ENCODE measurements at regions not wholly inside any gene's neighbourhood (a gene's known extent, or its start where the extent isn't known, plus 50 kb on each side); places are given as distances from the start of the nearest gene placed in this dataset.

DNA sequence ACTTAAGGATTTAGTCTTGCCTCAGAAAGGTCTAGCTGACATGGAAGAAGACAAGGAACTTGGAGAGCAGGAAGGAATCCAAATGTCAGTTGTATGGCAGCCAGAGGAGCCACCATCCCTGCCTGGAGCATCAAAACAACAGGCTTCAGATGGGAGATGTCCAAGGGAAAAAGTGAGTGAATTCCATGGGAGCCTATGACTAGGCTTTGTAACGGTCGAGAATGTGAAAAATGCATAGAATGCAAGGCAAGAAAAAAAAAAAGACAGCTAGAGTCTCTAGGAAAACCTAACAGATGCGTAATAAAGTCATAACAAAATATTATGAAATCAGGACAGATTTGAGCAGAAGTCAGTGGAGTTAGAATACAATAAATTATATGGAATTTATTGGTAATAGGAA lies 183.7 kb upstream of the LSM14A start:
- no peak for TF ChIP-seq YY1 (IDR thresholded peaks at IDR 0.05; ENCODE audit: insufficient read depth, insufficient read length)
- TF ChIP-seq ZNF274 (IDR thresholded peaks at IDR 0.05; ENCODE audit: low read depth, low read length) = no peak
